SU-DHL-6 (cell line): ENCODE measurements at regions not wholly inside any gene's neighbourhood (a gene's known extent, or its start where the extent isn't known, plus 50 kb on each side); places are given as distances from the start of the nearest gene placed in this dataset.

Experiments used
- CTCF ChIP-seq: fragments of 200-600 bp; sonication (generic); IDR thresholded peaks from one replicate; pipeline ENCODE4 v1.5.1; 2017; ENCODE audit warnings: antibody characterized with exemption, mild to moderate bottlenecking, low read length, moderate library complexity; ENCODE audit not compliant: insufficient read depth, poor library complexity, severe bottlenecking
- EZH2phosphoT487 ChIP-seq: fragments of 200-600 bp; sonication (generic), shearing (Covaris generic); conservative IDR thresholded peaks from 2 replicates; pipeline ENCODE4 v1.6.1; 2018; ENCODE audit warnings: mild to moderate bottlenecking, antibody characterized with exemption, low read length, moderate library complexity, mixed read lengths

DNA sequence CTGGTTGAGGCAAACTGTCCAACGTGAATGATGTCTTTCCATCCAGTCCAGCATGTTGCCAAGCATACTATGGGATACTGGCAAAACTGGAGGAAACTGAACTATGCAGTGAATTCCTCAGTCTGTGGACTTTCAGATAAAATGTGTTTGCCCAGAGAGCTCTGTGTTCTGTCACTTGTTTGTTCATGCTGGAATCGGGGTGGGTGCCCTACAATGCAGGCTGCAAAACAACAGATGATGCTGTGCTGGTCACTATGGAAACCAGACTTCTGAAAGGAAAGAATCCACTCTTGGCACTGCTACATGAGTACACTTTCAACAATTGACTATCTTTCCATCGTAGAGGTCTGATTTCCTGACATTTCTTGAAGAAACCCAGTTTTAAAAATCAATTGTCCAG lies 272.5 kb upstream of the ARHGEF26 start:
- TF ChIP-seq CTCF (no peak), EZH2phosphoT487 (no peak)
